BLaER1 treated with 17β-estradiol and CSF1 and Interleukin-3, amounts not matched to agents 10 nM and 100 nM (cell line): ENCODE measurements at regions not wholly inside any gene's neighbourhood (a gene's known extent, or its start where the extent isn't known, plus 50 kb on each side); places are given as distances from the start of the nearest gene placed in this dataset.

ENCODE experiments used
- H3K27ac ChIP-seq, 11 experiments: shearing (Covaris generic); formaldehyde crosslinking; 2 replicates each; pipeline ENCODE4 v1.8.1; 2022
- H3K27me3 ChIP-seq, 11 experiments: shearing (Covaris generic); formaldehyde crosslinking; 2 replicates each; pipeline ENCODE4 v1.8.1; 2022
- H3K36me3 ChIP-seq, 11 experiments: shearing (Covaris generic); formaldehyde crosslinking; 2 replicates each; pipeline ENCODE4 v1.8.1; 2022
- H3K4me1 ChIP-seq, 10 experiments: shearing (Covaris generic); formaldehyde crosslinking; 2 replicates each; pipeline ENCODE4 v1.8.1; 2022
- H3K4me2 ChIP-seq, 11 experiments: shearing (Covaris generic); formaldehyde crosslinking; 2 replicates each; pipeline ENCODE4 v1.8.1; 2022
- H3K4me3 ChIP-seq, 10 experiments: shearing (Covaris generic); formaldehyde crosslinking; 2 replicates each; pipeline ENCODE4 v1.8.1; 2022
- H3K9ac ChIP-seq, 11 experiments: shearing (Covaris generic); formaldehyde crosslinking; 2 replicates each; pipeline ENCODE4 v1.8.1; 2022
- H3K9me3 ChIP-seq, 11 experiments: shearing (Covaris generic); formaldehyde crosslinking; replicated peaks in 1 of 11; 2 replicates each; pipeline ENCODE4 v1.8.1; 2022
- H4K20me1 ChIP-seq, 11 experiments: shearing (Covaris generic); formaldehyde crosslinking; 2 replicates each; pipeline ENCODE4 v1.8.1; 2022
- Cebpa-rat ChIP-seq, 11 experiments: shearing (Covaris generic); IDR thresholded peaks; 2 replicates each; pipeline ENCODE4 v1.8.1; 2022

DNA sequence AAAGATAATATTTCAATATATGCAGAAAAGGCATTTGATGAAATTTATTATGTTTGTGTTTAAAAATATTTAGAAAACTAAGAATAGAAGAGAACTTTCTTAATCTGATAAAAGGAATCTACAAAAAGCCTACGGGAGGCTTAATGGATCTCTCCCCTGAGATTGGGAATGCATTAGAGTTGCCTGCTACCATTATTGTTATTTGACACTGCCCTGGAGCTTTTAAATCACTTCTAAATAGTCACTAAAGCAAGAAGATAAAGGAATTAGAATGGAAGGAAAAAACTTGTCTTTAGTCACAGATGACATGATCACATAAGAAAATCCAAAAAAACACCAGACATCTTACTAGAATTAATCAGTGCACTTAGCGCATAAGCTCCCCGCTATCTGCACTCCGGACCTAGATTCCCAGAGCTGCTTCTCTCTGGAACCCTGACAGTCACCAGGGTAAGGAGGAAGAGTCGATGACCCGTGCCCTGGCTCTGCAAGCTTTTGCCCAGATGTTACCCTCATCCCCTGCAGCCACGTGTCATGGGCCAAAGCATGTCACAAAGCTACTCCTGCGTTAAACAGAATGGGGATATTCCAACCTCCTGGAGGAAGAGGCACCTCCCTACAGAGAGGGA lies 97.1 kb downstream of the MINAR1 start:
- H3K27me3 ChIP-seq: no peaks in the 10 kb centered on the region
- TF ChIP-seq Cebpa-rat (IDR thresholded peaks at IDR 0.05): no peak
- H3K4me1 ChIP-seq: peaks cover 0 to 15% (median 3%) of the 10 kb centered on the region in 10 experiments; a peak in 7 of 20 replicates
- H3K4me3 ChIP-seq: no peak overlapping the region
- no peak overlapping the region for H3K9ac ChIP-seq
- no peak overlapping the region for H3K4me2 ChIP-seq
- no peaks in the 10 kb centered on the region for H3K36me3 ChIP-seq
- no peaks in the 10 kb centered on the region for H3K9me3 ChIP-seq
- no peak overlapping the region for H3K27ac ChIP-seq
- no peaks in the 10 kb centered on the region for H4K20me1 ChIP-seq

DNA sequence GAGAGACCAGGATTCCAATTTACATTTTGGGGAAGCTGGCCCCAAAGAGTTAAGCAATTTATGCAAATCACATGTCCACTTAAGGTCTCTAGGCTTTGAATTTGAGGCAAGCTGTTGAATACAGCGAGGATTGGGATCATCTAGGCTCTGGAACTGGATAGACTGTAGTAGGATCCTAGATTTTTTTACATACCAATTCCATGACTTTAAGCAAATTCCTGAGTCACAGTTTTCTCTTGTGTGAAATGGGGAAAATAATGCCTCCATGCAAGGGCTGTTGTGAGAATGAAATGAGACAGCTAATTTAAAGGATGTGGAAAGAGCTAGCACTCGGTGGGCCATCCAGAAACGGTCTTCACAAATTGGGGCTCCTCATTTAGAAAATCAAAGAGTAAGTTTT lies 103.4 kb downstream of the MINAR1 start:
- no peaks in the 10 kb centered on the region for H4K20me1 ChIP-seq
- no peak overlapping the region for H3K4me3 ChIP-seq
- no peaks in the 10 kb centered on the region for H3K36me3 ChIP-seq
- no peak overlapping the region for H3K4me2 ChIP-seq
- no peaks in the 10 kb centered on the region for H3K9me3 ChIP-seq
- no peaks in the 10 kb centered on the region for H3K27me3 ChIP-seq
- no peak for TF ChIP-seq Cebpa-rat (IDR thresholded peaks at IDR 0.05)
- H3K27ac ChIP-seq: no peak overlapping the region
- peaks cover 0 to 19% (median 3%) of the 10 kb centered on the region in 10 experiments; a peak in 7 of 20 replicates for H3K4me1 ChIP-seq
- H3K9ac ChIP-seq: no peak overlapping the region

DNA sequence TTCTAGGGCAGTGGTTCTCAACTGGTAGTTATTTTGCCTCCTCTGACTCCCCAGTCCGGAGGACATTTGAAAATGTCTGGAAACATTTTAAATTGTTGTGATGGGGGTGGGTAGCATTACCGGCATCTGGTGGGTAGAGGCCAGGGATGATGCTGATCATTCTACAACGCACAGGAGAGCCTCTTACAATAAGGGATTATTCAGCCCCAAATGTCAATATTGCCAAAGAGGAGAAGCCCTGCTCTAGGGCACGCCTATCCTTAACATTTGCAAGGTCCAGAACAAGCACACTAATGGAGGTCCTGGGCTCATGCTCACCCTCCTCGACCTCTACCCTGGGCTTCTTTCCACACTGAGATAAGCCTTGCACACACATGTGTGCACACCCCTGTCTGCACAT lies 106.4 kb downstream of the MINAR1 start:
- Histone ChIP-seq H3K4me3 (no peak overlapping the region), H3K4me2 (no peak overlapping the region), H3K36me3 (no peaks in the 10 kb centered on the region), H3K27me3 (no peaks in the 10 kb centered on the region), H4K20me1 (no peaks in the 10 kb centered on the region), H3K9me3 (no peaks in the 10 kb centered on the region), H3K4me1 (peaks cover 0 to 4% (median 0%) of the 10 kb centered on the region in 10 experiments; a peak in 1 of 20 replicates), H3K9ac (no peak overlapping the region), H3K27ac (no peak overlapping the region)
- TF ChIP-seq Cebpa-rat (IDR thresholded peaks at IDR 0.05): no peak

DNA sequence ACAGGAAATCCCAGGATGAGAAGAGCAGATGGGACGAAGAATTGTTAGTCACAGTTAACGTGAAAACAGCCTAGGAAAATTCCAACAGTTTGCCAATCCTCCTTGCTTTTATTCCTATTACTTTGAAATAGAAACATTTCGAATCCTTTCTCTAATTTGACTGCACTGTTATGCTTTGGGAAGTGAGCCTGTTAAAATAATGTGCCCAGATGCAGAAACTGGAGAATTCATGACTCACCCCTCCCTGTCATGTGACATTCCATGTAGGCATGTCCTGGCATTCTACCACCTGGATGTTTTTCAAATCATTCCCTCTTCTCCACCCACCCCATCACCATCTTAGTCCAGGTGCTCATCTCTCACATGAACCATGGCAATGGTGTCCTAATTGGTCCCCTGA lies 107.3 kb downstream of the MINAR1 start:
- Histone ChIP-seq H3K36me3 (no peaks in the 10 kb centered on the region), H3K4me1 (peaks cover 0 to 4% (median 0%) of the 10 kb centered on the region in 10 experiments; a peak in 1 of 20 replicates), H3K4me3 (no peak overlapping the region), H4K20me1 (no peaks in the 10 kb centered on the region), H3K9ac (no peak overlapping the region), H3K27me3 (no peaks in the 10 kb centered on the region), H3K27ac (no peak overlapping the region), H3K4me2 (no peak overlapping the region), H3K9me3 (no peaks in the 10 kb centered on the region)
- no peak for TF ChIP-seq Cebpa-rat (IDR thresholded peaks at IDR 0.05)

DNA sequence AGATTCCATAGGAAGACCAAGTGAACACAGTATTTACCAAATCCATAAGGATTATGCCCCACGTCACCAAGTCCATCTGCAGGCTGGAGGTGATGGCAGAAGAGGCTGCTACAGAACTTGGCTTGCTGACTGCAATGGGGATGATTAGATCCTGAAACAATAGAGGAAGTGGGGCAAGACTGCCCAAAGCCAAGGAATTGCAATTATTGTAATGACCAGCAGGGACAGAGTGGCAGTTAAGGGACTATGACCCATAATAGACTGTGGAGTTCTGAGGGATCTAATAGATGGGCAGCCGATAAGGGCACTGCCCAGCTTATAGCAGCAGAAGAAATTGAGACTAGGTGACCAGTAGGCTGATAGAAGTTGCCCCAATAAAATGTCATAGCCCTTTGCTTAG lies 108.4 kb downstream of the MINAR1 start:
- Histone ChIP-seq H3K4me2 (no peak overlapping the region), H3K27me3 (no peaks in the 10 kb centered on the region), H3K27ac (no peak overlapping the region), H3K4me3 (no peak overlapping the region), H4K20me1 (no peaks in the 10 kb centered on the region), H3K9ac (no peak overlapping the region), H3K36me3 (no peaks in the 10 kb centered on the region), H3K4me1 (peaks cover 0 to 1% (median 0%) of the 10 kb centered on the region in 10 experiments; a peak in 1 of 20 replicates), H3K9me3 (no peaks in the 10 kb centered on the region)
- TF ChIP-seq Cebpa-rat (IDR thresholded peaks at IDR 0.05): no peak

DNA sequence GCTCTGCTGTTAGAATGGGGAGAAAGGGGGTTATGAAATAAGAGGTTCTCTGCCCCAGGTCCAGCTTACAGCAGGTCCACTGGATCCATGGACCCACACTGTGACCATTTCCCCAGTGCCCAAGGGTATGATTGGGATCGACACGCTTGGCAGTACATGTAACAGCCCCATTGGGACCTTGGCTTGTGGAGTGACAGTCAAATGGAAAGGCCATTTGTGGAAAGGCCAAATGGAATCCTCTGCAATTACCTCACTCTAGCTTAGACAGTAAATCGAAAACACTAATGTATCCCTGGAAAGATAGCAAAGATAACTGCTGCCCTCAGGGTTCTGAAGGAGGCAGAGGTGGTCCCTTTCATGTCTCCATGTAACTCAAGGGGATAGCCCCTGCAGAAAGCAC lies 109.1 kb downstream of the MINAR1 start:
- H3K27ac ChIP-seq: no peak overlapping the region
- H3K36me3 ChIP-seq: no peaks in the 10 kb centered on the region
- no peaks in the 10 kb centered on the region for H3K4me1 ChIP-seq
- TF ChIP-seq Cebpa-rat (IDR thresholded peaks at IDR 0.05): no peak
- no peaks in the 10 kb centered on the region for H4K20me1 ChIP-seq
- no peaks in the 10 kb centered on the region for H3K9me3 ChIP-seq
- no peak overlapping the region for H3K4me3 ChIP-seq
- no peak overlapping the region for H3K4me2 ChIP-seq
- H3K27me3 ChIP-seq: no peaks in the 10 kb centered on the region
- no peak overlapping the region for H3K9ac ChIP-seq

DNA sequence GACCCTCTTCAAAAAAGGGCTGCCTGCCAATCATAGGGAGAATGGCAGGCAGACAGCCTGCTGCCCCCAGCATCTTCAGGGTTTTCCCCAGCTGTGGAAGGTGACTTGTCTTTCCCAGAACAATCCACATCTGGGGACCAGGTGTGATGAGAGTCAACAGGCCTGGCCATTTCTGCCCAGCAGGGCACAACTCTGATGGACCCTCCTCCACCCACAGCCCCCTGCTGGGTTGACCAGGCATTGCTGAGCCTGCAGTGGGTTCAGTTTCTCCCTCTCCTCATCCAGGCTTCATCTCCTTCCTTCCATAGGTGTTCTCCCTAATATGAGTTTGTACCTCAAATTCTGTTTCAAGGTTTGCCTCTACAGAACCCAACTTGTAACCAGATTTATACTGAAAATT lies 111.0 kb downstream of the MINAR1 start:
- Histone ChIP-seq H3K27ac (no peak overlapping the region), H3K36me3 (no peaks in the 10 kb centered on the region), H3K4me2 (no peak overlapping the region), H3K27me3 (no peaks in the 10 kb centered on the region), H4K20me1 (no peaks in the 10 kb centered on the region), H3K9ac (no peak overlapping the region), H3K4me1 (no peaks in the 10 kb centered on the region), H3K4me3 (no peak overlapping the region), H3K9me3 (no peaks in the 10 kb centered on the region)
- no peak for TF ChIP-seq Cebpa-rat (IDR thresholded peaks at IDR 0.05)

DNA sequence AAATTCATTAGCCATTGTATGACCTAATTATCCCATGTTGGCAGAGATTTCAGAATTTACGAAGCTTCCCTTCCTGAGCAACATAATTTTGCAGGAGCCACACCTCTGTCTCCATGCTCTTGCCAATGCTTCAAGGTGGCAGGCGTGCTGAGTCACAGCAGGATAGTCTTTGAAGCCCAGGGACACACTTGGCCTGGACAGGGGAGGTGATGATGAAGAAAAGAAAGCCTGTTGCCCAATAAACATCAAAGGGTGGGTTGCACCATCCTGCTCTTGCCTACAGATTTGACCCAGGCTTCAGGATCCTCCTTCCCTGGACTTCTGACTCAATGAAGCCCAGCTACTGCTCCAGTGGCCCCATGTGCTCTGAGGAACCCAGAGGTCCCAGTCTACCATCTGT lies 117.1 kb downstream of the MINAR1 start:
- no peak overlapping the region for H3K4me2 ChIP-seq
- no peaks in the 10 kb centered on the region for H3K4me1 ChIP-seq
- no peaks in the 10 kb centered on the region for H3K27me3 ChIP-seq
- H3K4me3 ChIP-seq: no peak overlapping the region
- no peaks in the 10 kb centered on the region for H3K9me3 ChIP-seq
- no peak for TF ChIP-seq Cebpa-rat (IDR thresholded peaks at IDR 0.05)
- no peaks in the 10 kb centered on the region for H3K36me3 ChIP-seq
- no peaks in the 10 kb centered on the region for H4K20me1 ChIP-seq
- no peak overlapping the region for H3K27ac ChIP-seq
- H3K9ac ChIP-seq: no peak overlapping the region

DNA sequence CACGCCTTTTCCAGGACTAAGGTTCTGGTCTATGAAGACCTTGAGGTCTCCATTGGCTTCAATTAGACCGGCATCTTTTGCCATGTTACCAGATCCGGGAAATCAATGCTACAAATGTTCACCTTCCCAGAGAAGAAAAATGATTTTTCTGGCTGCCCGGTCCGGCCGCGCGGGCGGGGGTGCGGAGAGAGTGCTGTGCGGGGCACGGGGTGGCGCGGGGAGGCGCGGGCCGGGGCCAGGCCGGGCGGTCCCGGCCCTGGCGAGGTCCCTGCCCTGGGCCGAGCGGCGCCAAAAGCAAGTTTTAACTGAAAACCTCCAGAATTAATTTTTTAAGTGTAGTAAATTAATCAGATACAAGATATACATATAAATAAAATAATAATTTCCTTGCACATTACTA lies 128.2 kb downstream of the MINAR1 start:
- H3K36me3 ChIP-seq: no peaks in the 10 kb centered on the region
- H4K20me1 ChIP-seq: no peaks in the 10 kb centered on the region
- H3K9ac ChIP-seq: no peak overlapping the region
- H3K27ac ChIP-seq: no peak overlapping the region
- no peak overlapping the region for H3K4me3 ChIP-seq
- TF ChIP-seq Cebpa-rat (IDR thresholded peaks at IDR 0.05): no peak
- H3K27me3 ChIP-seq: no peaks in the 10 kb centered on the region
- H3K4me1 ChIP-seq: no peaks in the 10 kb centered on the region
- H3K9me3 ChIP-seq: no peaks in the 10 kb centered on the region
- no peak overlapping the region for H3K4me2 ChIP-seq

DNA sequence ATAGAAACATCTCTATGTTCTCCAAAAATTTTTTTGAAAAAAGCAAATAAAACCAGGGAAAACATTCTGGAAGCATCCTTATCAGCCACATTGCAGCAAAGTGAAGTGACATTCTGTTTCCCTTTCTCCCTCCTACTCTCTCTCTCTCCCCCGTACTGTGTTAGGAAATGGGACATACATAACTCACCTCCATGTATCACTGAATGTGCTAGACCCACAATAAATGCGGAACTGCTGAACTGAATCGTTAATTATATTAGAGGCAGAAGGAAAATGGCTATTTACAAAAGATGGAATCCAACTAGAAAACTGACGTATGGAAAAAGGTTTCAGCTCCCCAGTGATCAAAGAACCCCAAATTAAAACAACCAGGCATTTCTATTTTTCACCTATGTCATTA lies 129.8 kb downstream of the MINAR1 start:
- H3K4me1 ChIP-seq: no peaks in the 10 kb centered on the region
- no peaks in the 10 kb centered on the region for H3K36me3 ChIP-seq
- 0 out of 22 replicates have a peak, but pooled peaks cover 0 to under 1% (median 0%) of the 10 kb centered on the region in 11 experiments for H3K9me3 ChIP-seq
- H3K27ac ChIP-seq: no peak overlapping the region
- H3K27me3 ChIP-seq: no peaks in the 10 kb centered on the region
- no peak overlapping the region for H3K4me3 ChIP-seq
- TF ChIP-seq Cebpa-rat (IDR thresholded peaks at IDR 0.05): no peak
- no peak overlapping the region for H3K4me2 ChIP-seq
- no peaks in the 10 kb centered on the region for H4K20me1 ChIP-seq
- H3K9ac ChIP-seq: no peak overlapping the region
